T-helper 2 cell treated with Interferon-gamma antibody and Interleukin-4, amounts not matched to agents 5 μg/mL and 100 μg/mL, for 36 hours (primary cell): ENCODE measurements at regions not wholly inside any gene's neighbourhood (a gene's known extent, or its start where the extent isn't known, plus 50 kb on each side); places are given as distances from the start of the nearest gene placed in this dataset.

ENCODE experiments used
- DNase-seq: peaks from one replicate; pipeline ENCODE4 v3.0.0; 2021; ENCODE audit warnings: low spot score
- H3K27ac Mint-ChIP-seq: one replicate; pipeline ENCODE4 v1.8.0; 2021; ENCODE audit warnings: mild to moderate bottlenecking, mixed read lengths
- H3K27me3 Mint-ChIP-seq: one replicate; pipeline ENCODE4 v1.8.0; 2021; ENCODE audit warnings: low read depth, mixed read lengths
- H3K36me3 Mint-ChIP-seq: one replicate; pipeline ENCODE4 v1.8.0; 2021; ENCODE audit warnings: low read depth, mixed read lengths
- H3K4me1 Mint-ChIP-seq: one replicate; pipeline ENCODE4 v1.8.0; 2021; ENCODE audit warnings: low read depth, mixed read lengths
- H3K4me3 Mint-ChIP-seq: one replicate; pipeline ENCODE4 v1.8.0; 2022; ENCODE audit warnings: mild to moderate bottlenecking, moderate library complexity, mixed read lengths
- H3K9me3 Mint-ChIP-seq: one replicate; pipeline ENCODE4 v1.8.0; 2021; ENCODE audit warnings: mixed read lengths

DNA sequence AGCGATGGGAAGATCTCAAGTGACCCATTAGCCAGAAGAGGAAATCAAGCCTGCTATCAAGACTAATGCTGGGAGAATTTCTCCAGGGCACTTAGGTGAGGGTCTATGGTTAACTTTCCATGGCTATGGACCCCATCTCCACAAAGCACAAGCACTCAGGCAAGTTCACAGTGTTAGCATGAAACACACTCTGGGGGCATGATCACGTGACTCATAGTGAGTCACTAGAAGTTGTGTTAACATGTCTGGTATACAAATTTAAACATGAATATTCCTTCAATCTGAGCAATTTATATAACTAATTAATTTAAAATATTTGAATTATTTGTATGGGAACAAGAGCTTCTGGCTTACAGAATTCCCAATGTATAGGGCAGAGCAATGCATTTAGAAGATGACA is 131.8 kb downstream of the FAM204A start:
- Mint-ChIP-seq H3K9me3 (no peaks in the 10 kb centered on the region), H3K27me3 (peaks cover 9% of the 10 kb centered on the region), H3K36me3 (no peaks in the 10 kb centered on the region), H3K4me3 (no peak overlapping the region), H3K4me1 (no peaks in the 10 kb centered on the region), H3K27ac (no peak overlapping the region)
- no peak for DNase-seq

DNA sequence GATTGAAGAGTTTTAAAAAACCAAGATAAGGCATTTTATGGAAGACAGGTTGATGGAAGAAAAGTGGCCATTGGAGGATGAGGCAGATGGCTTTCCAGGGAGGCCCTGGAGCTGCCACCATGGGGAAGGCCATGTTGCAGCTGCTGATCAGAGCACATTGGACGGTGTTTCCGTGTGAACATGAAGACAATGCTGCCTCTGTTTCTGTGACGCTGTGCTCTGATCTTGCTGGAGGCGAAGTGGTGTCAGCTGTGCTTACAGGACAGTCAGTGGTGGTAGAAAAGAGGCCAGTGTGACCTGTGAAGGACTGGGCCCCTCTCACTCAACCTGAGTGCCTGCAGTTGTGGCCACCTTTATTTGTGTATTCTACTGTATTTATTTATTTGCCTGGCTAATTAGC is 132.9 kb downstream of the FAM204A start:
- Mint-ChIP-seq H3K9me3 (no peaks in the 10 kb centered on the region), H3K4me1 (no peaks in the 10 kb centered on the region), H3K36me3 (no peaks in the 10 kb centered on the region), H3K27me3 (peaks cover 9% of the 10 kb centered on the region), H3K4me3 (no peak overlapping the region), H3K27ac (no peak overlapping the region)
- DNase-seq: no peak

DNA sequence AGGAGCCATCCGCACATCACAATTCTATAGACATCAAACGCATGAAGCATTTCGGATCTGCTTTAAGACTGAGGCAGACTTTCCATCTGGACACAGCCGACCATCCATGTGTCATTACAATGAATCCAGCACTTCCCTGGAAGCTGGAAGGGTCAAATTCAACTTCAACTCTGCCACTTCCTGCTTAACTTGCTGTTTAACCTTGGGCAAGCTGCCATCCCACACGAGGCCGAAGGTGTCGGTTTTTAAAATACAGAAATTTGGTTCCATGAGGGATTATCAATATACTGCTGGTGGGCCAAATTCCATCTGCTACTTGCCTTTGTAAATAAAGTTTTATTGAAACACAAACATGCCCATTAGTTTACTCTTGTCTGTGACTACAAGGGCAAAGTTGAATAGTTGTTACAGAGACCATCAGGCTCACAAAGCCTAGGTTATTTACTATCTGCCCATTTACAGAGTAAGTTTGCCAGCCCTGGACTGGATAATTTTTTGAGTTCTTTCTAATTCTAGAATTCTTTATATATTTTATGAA is 134.6 kb downstream of the FAM204A start:
- Mint-ChIP-seq H3K4me1 (no peaks in the 10 kb centered on the region), H3K4me3 (no peak overlapping the region), H3K9me3 (no peaks in the 10 kb centered on the region), H3K27me3 (peaks cover 3% of the 10 kb centered on the region), H3K36me3 (no peaks in the 10 kb centered on the region), H3K27ac (no peak overlapping the region)
- no peak for DNase-seq

DNA sequence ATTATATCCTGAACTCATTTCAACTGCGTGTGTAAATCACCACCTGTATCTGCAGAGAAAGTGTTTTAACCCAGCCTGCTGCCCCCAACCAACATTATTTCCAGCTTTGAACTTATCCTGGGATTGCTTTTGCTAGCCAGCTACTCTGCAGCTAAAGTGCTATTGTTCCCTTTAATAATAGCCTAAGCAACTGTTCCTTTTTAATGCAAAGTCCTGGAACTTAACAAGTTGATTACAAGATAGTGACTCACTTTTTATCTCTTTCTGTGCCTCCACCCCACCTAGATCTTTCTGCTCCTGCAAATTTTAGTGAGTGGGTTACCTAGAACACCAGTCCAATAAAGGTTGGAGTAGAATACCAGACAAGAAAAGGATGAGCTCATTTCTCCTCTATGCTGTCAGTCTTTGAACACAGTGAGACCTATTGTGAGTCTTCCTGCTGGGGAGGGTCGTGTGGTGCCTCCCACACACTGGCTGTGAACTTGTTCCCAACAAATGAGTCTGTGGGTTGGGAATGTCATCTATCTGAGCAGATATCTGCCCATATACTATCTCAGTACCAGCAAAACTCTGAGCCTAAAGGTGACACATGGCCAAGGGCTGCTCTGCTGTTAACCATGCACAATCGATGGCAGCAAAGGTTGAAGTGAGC is 137.7 kb downstream of the FAM204A start:
- peaks cover under 1% of the 10 kb centered on the region for H3K27me3 Mint-ChIP-seq

DNA sequence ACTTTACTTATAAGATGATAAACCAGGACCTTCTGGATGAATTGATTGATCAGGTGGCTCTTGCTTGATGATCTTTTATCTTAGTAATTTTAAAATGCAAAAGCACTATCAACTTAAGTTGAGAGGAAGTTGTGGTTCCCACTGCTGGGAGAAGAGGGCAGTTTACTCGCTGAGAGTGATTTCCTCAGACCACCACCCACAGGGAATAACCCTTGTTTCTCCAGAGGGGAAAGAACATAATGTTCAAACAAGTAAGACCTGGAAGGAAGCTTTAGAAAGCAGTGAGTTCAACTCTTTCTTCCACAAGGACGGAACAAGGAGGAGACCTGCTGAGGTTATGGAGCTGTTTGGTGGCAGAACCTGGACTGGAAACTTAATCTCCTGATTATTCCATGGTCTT is 138.7 kb downstream of the FAM204A start:
- H3K4me3 Mint-ChIP-seq: no peak overlapping the region
- DNase-seq: no peak
- no peaks in the 10 kb centered on the region for H3K4me1 Mint-ChIP-seq
- no peaks in the 10 kb centered on the region for H3K27me3 Mint-ChIP-seq
- H3K27ac Mint-ChIP-seq: no peak overlapping the region
- no peaks in the 10 kb centered on the region for H3K36me3 Mint-ChIP-seq
- no peaks in the 10 kb centered on the region for H3K9me3 Mint-ChIP-seq

More for the DNA sequence above, 137.7 kb downstream of the FAM204A start:
- Mint-ChIP-seq H3K4me3 (no peak overlapping the region), H3K4me1 (no peaks in the 10 kb centered on the region), H3K9me3 (no peaks in the 10 kb centered on the region), H3K36me3 (no peaks in the 10 kb centered on the region), H3K27ac (no peak overlapping the region)
- DNase-seq: no peak

DNA sequence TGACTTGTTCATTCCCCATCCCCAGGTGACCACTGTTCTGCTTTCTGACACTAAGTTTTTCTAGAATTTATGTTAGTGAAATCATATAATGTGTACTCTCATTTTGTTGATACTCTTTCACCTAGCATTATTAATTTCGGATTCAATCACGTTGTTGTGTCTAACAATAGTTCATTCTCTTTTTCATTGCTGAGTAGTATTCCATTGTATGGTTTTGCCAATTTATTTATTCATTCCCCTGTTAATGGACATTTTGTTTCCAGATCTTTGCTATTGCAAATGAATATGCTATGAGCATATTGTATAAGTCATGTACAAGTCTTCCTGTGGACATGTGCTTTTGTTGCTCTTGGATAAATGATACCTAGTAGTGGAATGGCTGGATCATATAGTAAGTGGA is 146.4 kb downstream of the FAM204A start:
- Mint-ChIP-seq H3K4me1 (no peaks in the 10 kb centered on the region), H3K4me3 (no peak overlapping the region), H3K27ac (no peak overlapping the region)

DNA sequence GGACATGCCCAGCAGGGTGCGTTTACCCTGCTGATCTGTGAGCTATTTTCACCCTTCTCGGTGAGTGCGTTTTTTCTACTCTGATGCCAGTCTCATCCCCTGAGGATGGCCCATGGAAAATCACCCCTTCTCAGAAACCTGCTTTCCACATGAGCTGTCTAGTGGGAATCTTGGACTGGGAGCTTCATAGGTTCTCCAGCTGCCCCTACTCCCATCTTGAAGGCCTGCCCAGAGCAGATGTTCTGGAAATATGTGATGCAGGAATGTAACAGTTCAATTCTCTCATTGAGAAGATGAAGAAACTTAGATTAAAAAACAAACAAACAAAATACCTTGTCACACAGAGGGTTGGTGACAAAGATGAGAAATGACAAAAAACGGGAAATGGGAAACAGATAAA is 146.9 kb upstream of the RAB11FIP2 start:
- no peaks in the 10 kb centered on the region for H3K27me3 Mint-ChIP-seq
- H3K36me3 Mint-ChIP-seq: no peaks in the 10 kb centered on the region
- no peak overlapping the region for H3K27ac Mint-ChIP-seq
- no peaks in the 10 kb centered on the region for H3K4me1 Mint-ChIP-seq
- no peak overlapping the region for H3K4me3 Mint-ChIP-seq
- H3K9me3 Mint-ChIP-seq: no peaks in the 10 kb centered on the region
- no peak for DNase-seq

More for the DNA sequence above, 146.4 kb downstream of the FAM204A start:
- Mint-ChIP-seq H3K9me3 (no peaks in the 10 kb centered on the region), H3K27me3 (no peaks in the 10 kb centered on the region), H3K36me3 (no peaks in the 10 kb centered on the region)
- no peak for DNase-seq

DNA sequence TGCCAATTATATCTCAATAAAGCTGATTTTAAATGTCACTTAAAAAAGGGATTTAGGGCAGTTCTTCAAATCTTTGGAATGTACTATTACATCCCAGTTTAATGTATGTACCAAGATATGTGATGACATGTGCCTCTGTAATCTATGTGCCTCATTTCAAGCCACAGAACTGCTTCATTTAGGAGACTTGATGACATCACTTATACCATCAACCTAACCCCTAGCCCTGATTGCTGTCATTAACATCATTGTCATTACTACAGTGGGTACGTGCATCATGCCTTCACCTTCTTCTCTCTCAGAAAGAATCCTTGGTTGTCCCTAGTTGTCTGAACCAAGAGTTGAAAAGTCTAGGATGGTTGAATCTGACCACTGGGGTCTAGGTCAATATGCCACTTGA is 134.3 kb upstream of the RAB11FIP2 start:
- no peak for DNase-seq
- H3K9me3 Mint-ChIP-seq: no peaks in the 10 kb centered on the region
- H3K27me3 Mint-ChIP-seq: no peaks in the 10 kb centered on the region
- H3K27ac Mint-ChIP-seq: no peak overlapping the region
- H3K36me3 Mint-ChIP-seq: no peaks in the 10 kb centered on the region
- H3K4me1 Mint-ChIP-seq: no peaks in the 10 kb centered on the region
- H3K4me3 Mint-ChIP-seq: no peak overlapping the region

DNA sequence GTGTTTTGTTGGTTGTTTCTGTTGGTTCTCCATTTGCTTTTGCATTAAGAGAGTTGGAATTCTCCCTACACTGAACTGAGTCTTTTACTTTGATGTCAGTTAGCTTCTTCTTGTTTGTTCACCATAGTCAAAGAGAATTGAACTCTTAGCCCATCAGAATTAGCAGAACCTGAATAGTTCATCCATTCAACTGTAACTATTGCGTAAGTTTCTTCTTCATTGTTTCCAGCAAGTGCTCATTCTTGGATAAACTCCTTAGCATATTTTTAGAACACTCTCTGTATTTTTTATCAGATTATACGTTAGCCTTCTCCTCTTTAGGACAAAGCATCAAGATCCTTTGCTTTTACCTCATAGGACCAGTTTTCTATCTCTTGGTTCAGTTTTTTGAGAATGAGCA is 128.4 kb upstream of the RAB11FIP2 start:
- DNase-seq: no peak
- H3K27ac Mint-ChIP-seq: no peak overlapping the region
- no peak overlapping the region for H3K4me3 Mint-ChIP-seq
- H3K36me3 Mint-ChIP-seq: no peaks in the 10 kb centered on the region
- H3K4me1 Mint-ChIP-seq: no peaks in the 10 kb centered on the region
- no peaks in the 10 kb centered on the region for H3K9me3 Mint-ChIP-seq
- H3K27me3 Mint-ChIP-seq: no peaks in the 10 kb centered on the region

DNA sequence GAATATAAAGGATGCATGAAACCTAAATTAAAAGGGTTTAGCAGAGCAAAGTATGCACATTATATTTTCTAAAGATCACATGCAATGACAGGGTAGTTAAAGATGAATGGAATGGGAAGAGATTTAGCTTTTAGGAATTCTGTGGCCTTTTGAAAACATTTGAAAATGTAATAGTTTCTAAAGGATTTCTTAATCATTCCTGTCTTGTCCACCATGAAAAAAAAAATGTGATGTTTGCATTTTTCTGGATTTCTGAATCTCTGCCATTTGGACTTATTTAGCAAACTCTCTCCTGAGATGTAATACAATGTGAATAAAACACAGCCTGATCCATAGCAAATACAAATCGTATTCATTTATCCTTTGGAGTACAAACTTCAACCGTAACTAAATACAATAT is 126.6 kb upstream of the RAB11FIP2 start:
- H3K36me3 Mint-ChIP-seq: no peaks in the 10 kb centered on the region

DNA sequence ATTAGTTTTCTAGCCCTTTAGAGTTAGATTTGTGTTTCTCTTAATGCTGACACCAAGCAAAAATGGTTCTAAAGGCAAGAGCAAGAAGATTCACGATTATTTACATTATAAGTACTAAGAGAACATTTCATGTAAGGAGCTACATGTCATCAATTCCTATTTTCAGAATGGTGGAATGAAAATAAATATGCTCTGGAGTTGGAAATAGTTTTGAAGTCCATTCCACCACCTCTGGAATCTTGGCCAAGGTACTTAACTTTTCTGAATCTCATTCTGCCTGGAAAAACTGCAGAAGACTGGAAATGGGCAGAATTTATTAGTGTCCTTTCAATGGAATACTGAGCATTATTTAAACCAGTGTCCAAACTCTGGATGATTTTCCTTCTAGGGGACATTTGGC is 125.1 kb upstream of the RAB11FIP2 start:
- no peaks in the 10 kb centered on the region for H3K9me3 Mint-ChIP-seq
- DNase-seq: no peak
- H3K27me3 Mint-ChIP-seq: no peaks in the 10 kb centered on the region
- no peaks in the 10 kb centered on the region for H3K36me3 Mint-ChIP-seq
- no peak overlapping the region for H3K27ac Mint-ChIP-seq
- no peak overlapping the region for H3K4me3 Mint-ChIP-seq
- H3K4me1 Mint-ChIP-seq: no peaks in the 10 kb centered on the region

More for the DNA sequence above, 126.6 kb upstream of the RAB11FIP2 start:
- H3K4me1 Mint-ChIP-seq: no peaks in the 10 kb centered on the region
- no peak overlapping the region for H3K27ac Mint-ChIP-seq
- H3K9me3 Mint-ChIP-seq: no peaks in the 10 kb centered on the region
- DNase-seq: no peak
- H3K4me3 Mint-ChIP-seq: no peak overlapping the region
- no peaks in the 10 kb centered on the region for H3K27me3 Mint-ChIP-seq

DNA sequence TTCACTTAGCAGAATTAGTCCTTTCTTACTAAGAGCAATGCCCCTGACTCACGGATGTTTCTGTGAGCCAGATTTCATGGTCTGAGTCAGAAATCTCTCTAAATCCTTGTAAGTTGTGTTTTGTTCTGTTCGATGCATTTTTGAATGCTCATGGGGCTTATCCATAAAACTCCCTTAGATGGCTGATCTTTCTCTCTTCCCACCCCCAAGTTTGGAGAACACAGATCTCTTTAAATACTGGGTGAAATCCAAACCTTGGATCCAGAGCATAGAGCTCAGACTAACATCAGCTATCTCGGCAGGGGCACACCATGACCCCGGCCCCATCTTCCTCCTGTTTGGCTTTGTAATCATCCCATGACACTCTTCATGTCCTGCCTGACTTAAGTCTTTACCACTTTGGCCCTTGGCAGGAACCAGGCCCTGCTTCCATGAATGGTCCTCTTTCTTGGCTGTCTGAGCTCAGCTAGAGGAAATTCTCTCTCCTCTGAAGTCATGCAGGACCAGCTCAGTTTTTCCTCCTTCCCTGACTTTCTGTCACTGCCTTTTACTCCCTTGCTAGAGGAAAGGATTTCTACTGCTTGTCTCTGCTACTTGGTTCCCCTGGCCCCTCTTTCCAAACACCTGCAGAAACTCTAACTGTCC is 120.4 kb upstream of the RAB11FIP2 start:
- Mint-ChIP-seq H3K36me3 (no peaks in the 10 kb centered on the region), H3K27me3 (no peaks in the 10 kb centered on the region), H3K4me3 (no peak overlapping the region), H3K4me1 (no peaks in the 10 kb centered on the region), H3K27ac (no peak overlapping the region), H3K9me3 (no peaks in the 10 kb centered on the region)
- DNase-seq: no peak

DNA sequence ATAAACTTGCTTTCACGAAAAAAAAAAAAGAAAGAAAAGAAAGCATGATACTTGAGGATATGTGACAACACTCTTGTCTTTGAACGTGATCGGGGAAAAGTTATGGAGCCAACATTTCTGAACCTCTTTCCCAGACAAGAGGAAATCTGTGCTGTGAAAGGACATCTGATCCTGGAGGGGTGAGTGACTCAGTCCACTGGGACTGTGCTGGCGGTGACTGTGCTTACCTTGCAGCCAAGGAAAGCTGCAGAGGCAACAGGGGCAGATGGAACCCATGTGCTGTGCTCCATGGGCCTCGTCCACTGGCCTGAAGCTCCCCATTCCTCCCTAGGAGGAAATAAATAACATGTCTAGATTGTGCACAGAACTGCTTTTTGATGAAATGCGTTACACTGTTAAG is 116.5 kb upstream of the RAB11FIP2 start:
- DNase-seq: no peak

DNA sequence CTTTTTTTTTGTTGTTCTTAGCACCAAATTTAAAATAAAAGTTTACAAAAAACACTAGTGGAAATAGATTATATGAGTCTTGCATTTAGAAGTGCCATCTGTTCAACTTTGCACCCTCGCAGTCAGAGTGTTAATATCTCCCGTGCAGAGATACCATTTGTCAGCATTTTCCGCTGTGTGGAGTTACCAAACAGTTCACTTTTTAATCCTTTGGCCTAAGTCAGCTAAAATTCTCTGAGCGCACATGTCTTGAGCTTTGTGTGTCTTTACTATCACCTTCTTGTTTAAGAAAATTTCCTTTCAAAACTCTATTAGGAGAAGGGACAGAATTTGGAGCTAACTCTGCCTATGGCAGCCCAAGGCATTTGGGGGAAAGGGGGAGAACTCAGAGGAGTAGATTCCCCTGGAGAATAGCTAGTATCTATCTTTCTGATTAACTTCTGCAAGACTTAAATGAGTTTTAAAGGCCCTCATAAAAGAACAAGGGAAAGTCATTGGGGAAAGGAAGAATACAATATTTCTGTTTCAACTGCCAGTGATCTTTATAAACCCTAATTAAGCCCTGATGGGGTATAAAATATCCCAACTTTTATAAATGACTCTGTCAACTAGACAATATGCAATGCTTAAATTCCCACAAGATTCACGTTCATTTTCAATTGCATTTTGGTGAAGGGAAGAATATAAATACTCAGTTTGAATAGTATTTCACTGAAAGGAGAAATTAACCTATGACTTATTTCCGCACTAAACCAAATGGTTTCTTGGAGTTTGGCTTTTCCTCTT is 114.9 kb upstream of the RAB11FIP2 start:
- no peak for DNase-seq
- H3K4me3 Mint-ChIP-seq: no peak overlapping the region
- H3K27ac Mint-ChIP-seq: no peak overlapping the region
- no peaks in the 10 kb centered on the region for H3K9me3 Mint-ChIP-seq
- no peaks in the 10 kb centered on the region for H3K4me1 Mint-ChIP-seq
- H3K27me3 Mint-ChIP-seq: no peaks in the 10 kb centered on the region
- H3K36me3 Mint-ChIP-seq: no peaks in the 10 kb centered on the region

More for the DNA sequence above, 116.5 kb upstream of the RAB11FIP2 start:
- Mint-ChIP-seq H3K36me3 (no peaks in the 10 kb centered on the region), H3K4me1 (no peaks in the 10 kb centered on the region), H3K27ac (no peak overlapping the region), H3K27me3 (no peaks in the 10 kb centered on the region), H3K4me3 (no peak overlapping the region), H3K9me3 (no peaks in the 10 kb centered on the region)
